ENCODE measurements at regions not wholly inside any gene's neighbourhood (a gene's known extent, or its start where the extent isn't known, plus 50 kb on each side); places are given as distances from the start of the nearest gene placed in this dataset.

GRCh38 chr7:45455662-45456061, 118.5 kb upstream of the ADCY1 start:
- H3K27me3 ChIP-seq (ENCODE audit: insufficient read depth, low read length): no peaks in the 10 kb centered on the region
- no peak overlapping the region for H3K27ac ChIP-seq (ENCODE audit: low read depth, low read length)
- H4K20me1 ChIP-seq (ENCODE audit: insufficient read depth, low read length): no peaks in the 10 kb centered on the region
- H3K4me1 ChIP-seq (ENCODE audit: insufficient read depth, low read length): no peaks in the 10 kb centered on the region
- no peaks in the 10 kb centered on the region for H3K9me3 ChIP-seq (ENCODE audit: low read depth, low read length)
- H3K36me3 ChIP-seq (ENCODE audit: insufficient read depth, low read length): no peaks in the 10 kb centered on the region
- H2AFZ ChIP-seq (ENCODE audit: low read length): no peak overlapping the region
- no peak for TF ChIP-seq CTCF (IDR thresholded peaks at IDR 0.05; ENCODE audit: extremely low read depth, low read depth, low read length)
- no peaks in the 10 kb centered on the region for H3K79me2 ChIP-seq (ENCODE audit: insufficient read depth, low read length)
- no peak for DNase-seq (ENCODE audit: insufficient read length, low spot score, missing footprints)
- no peak overlapping the region for H3K4me2 ChIP-seq (ENCODE audit: insufficient read depth, low read length)
- no peak overlapping the region for H3K4me3 ChIP-seq (ENCODE audit: insufficient read depth, low read length)

- Histone ChIP-seq H3K27ac (ENCODE audit: low read depth, low read length) (no peak overlapping the region), H4K20me1 (ENCODE audit: insufficient read depth, low read length) (no peaks in the 10 kb centered on the region), H2AFZ (ENCODE audit: low read length) (no peak overlapping the region), H3K79me2 (ENCODE audit: insufficient read depth, low read length) (no peaks in the 10 kb centered on the region), H3K4me3 (ENCODE audit: insufficient read depth, low read length) (no peak overlapping the region), H3K36me3 (ENCODE audit: insufficient read depth, low read length) (no peaks in the 10 kb centered on the region), H3K27me3 (ENCODE audit: insufficient read depth, low read length) (no peaks in the 10 kb centered on the region), H3K9me3 (ENCODE audit: low read depth, low read length) (no peaks in the 10 kb centered on the region), H3K4me2 (ENCODE audit: insufficient read depth, low read length) (no peak overlapping the region), H3K4me1 (ENCODE audit: insufficient read depth, low read length) (no peaks in the 10 kb centered on the region)
- DNase-seq (ENCODE audit: insufficient read length, low spot score, missing footprints): peak; percentile 45
- no peak for TF ChIP-seq CTCF (IDR thresholded peaks at IDR 0.05; ENCODE audit: extremely low read depth, low read depth, low read length)
Observed at GRCh38 chr7:45456105-45456504, 118.1 kb upstream of the ADCY1 start.

- H3K27me3 ChIP-seq (ENCODE audit: insufficient read depth, low read length): no peaks in the 10 kb centered on the region
- no peak overlapping the region for H3K4me2 ChIP-seq (ENCODE audit: insufficient read depth, low read length)
- no peak overlapping the region for H3K4me3 ChIP-seq (ENCODE audit: insufficient read depth, low read length)
- no peaks in the 10 kb centered on the region for H3K79me2 ChIP-seq (ENCODE audit: insufficient read depth, low read length)
- H2AFZ ChIP-seq (ENCODE audit: low read length): no peak overlapping the region
- no peaks in the 10 kb centered on the region for H3K4me1 ChIP-seq (ENCODE audit: insufficient read depth, low read length)
- H4K20me1 ChIP-seq (ENCODE audit: insufficient read depth, low read length): no peaks in the 10 kb centered on the region
- no peak for DNase-seq (ENCODE audit: insufficient read length, low spot score, missing footprints)
- no peak for TF ChIP-seq CTCF (IDR thresholded peaks at IDR 0.05; ENCODE audit: extremely low read depth, low read depth, low read length)
- H3K36me3 ChIP-seq (ENCODE audit: insufficient read depth, low read length): no peaks in the 10 kb centered on the region
- no peak overlapping the region for H3K27ac ChIP-seq (ENCODE audit: low read depth, low read length)
- no peaks in the 10 kb centered on the region for H3K9me3 ChIP-seq (ENCODE audit: low read depth, low read length)
Observed at GRCh38 chr7:45456747-45457524, 117.2 kb upstream of the ADCY1 start.

- no peaks in the 10 kb centered on the region for H3K27me3 ChIP-seq (ENCODE audit: insufficient read depth, low read length)
- H3K4me1 ChIP-seq (ENCODE audit: insufficient read depth, low read length): no peaks in the 10 kb centered on the region
- H2AFZ ChIP-seq (ENCODE audit: low read length): no peak overlapping the region
- H3K9me3 ChIP-seq (ENCODE audit: low read depth, low read length): no peaks in the 10 kb centered on the region
- H3K4me2 ChIP-seq (ENCODE audit: insufficient read depth, low read length): no peak overlapping the region
- DNase-seq (ENCODE audit: insufficient read length, low spot score, missing footprints): no peak
- no peaks in the 10 kb centered on the region for H3K79me2 ChIP-seq (ENCODE audit: insufficient read depth, low read length)
- no peaks in the 10 kb centered on the region for H3K36me3 ChIP-seq (ENCODE audit: insufficient read depth, low read length)
- H4K20me1 ChIP-seq (ENCODE audit: insufficient read depth, low read length): no peaks in the 10 kb centered on the region
- TF ChIP-seq CTCF (IDR thresholded peaks at IDR 0.05; ENCODE audit: extremely low read depth, low read depth, low read length): no peak
- no peak overlapping the region for H3K27ac ChIP-seq (ENCODE audit: low read depth, low read length)
- H3K4me3 ChIP-seq (ENCODE audit: insufficient read depth, low read length): no peak overlapping the region
Observed at GRCh38 chr7:45457591-45457990, 116.6 kb upstream of the ADCY1 start.
